SU-DHL-6 (cell line): ENCODE measurements at regions not wholly inside any gene's neighbourhood (a gene's known extent, or its start where the extent isn't known, plus 50 kb on each side); places are given as distances from the start of the nearest gene placed in this dataset.

ENCODE experiments used
- H2AFZ ChIP-seq: fragments of 200-600 bp; sonication (generic); 2 replicates; pipeline ENCODE4 v1.6.1; 2014; ENCODE audit warnings: low read depth, mild to moderate bottlenecking, moderate library complexity, mixed read lengths, antibody characterized with exemption, low read length; ENCODE audit not compliant: severe bottlenecking
- H3F3A ChIP-seq: fragments of 200-600 bp; shearing (Covaris generic); 2 replicates; pipeline ENCODE4 v1.6.0; 2016; ENCODE audit warnings: antibody characterized with exemption, mild to moderate bottlenecking; ENCODE audit not compliant: insufficient read depth
- H3K27ac ChIP-seq: fragments of 200-600 bp; sonication (generic); 2 replicates; pipeline ENCODE4 v1.5.1; 2016; ENCODE audit warnings: low read depth, mild to moderate bottlenecking, low read length, moderate library complexity, mixed read lengths
- H3K27me3 ChIP-seq: fragments of 200-600 bp; sonication (generic), shearing (Covaris generic); 2 replicates; pipeline ENCODE4 v1.6.0; 2014; ENCODE audit warnings: mild to moderate bottlenecking, low read length
- H3K36me3 ChIP-seq: fragments of 200-600 bp; sonication (generic); 2 replicates; pipeline ENCODE4 v1.6.1; 2014; ENCODE audit warnings: mild to moderate bottlenecking, low read length, mixed read lengths
- H3K4me2 ChIP-seq: fragments of 300-600, 200-600 bp; shearing (Covaris generic), sonication (generic); 2 replicates; pipeline ENCODE4 v1.6.0; 2014; ENCODE audit warnings: low read length, low read depth, mild to moderate bottlenecking; ENCODE audit not compliant: poor library complexity, severe bottlenecking
- H3K4me3 ChIP-seq: fragments of 200-600 bp; sonication (generic); 2 replicates; pipeline ENCODE4 v1.5.1; 2014; ENCODE audit warnings: antibody characterized with exemption, low read length, mild to moderate bottlenecking, mixed read lengths; ENCODE audit not compliant: insufficient read depth, poor library complexity, severe bottlenecking
- H3K79me2 ChIP-seq: fragments of 200-600 bp; sonication (generic); 2 replicates; pipeline ENCODE4 v1.6.1; 2014; ENCODE audit warnings: mild to moderate bottlenecking, low read length, moderate library complexity; ENCODE audit not compliant: insufficient read depth
- H3K9ac ChIP-seq: fragments of 200-600 bp; sonication (generic); 2 replicates; pipeline ENCODE4 v1.7.0; 2014; ENCODE audit warnings: mild to moderate bottlenecking, low read length
- H3K9me2 ChIP-seq: fragments of 200-600 bp; sonication (generic); replicated peaks from 2 replicates; pipeline ENCODE4 v1.6.1; 2014; ENCODE audit warnings: low read length; ENCODE audit not compliant: insufficient read depth
- H3K9me3 ChIP-seq: fragments of 200-600 bp; sonication (generic); 2 replicates; pipeline ENCODE4 v1.6.1; 2014; ENCODE audit warnings: low read length, mixed read lengths; ENCODE audit not compliant: insufficient read depth
- H4K20me1 ChIP-seq: fragments of 200-600 bp; sonication (generic); 2 replicates; pipeline ENCODE4 v1.6.1; 2014; ENCODE audit warnings: low read depth, mild to moderate bottlenecking, antibody characterized with exemption, low read length, moderate library complexity, mixed read lengths
- CTCF ChIP-seq: fragments of 200-600 bp; sonication (generic); IDR thresholded peaks from one replicate; pipeline ENCODE4 v1.5.1; 2017; ENCODE audit warnings: antibody characterized with exemption, mild to moderate bottlenecking, low read length, moderate library complexity; ENCODE audit not compliant: insufficient read depth, poor library complexity, severe bottlenecking
- EZH2phosphoT487 ChIP-seq: fragments of 200-600 bp; sonication (generic), shearing (Covaris generic); conservative IDR thresholded peaks from 2 replicates; pipeline ENCODE4 v1.6.1; 2018; ENCODE audit warnings: mild to moderate bottlenecking, antibody characterized with exemption, low read length, moderate library complexity, mixed read lengths

DNA sequence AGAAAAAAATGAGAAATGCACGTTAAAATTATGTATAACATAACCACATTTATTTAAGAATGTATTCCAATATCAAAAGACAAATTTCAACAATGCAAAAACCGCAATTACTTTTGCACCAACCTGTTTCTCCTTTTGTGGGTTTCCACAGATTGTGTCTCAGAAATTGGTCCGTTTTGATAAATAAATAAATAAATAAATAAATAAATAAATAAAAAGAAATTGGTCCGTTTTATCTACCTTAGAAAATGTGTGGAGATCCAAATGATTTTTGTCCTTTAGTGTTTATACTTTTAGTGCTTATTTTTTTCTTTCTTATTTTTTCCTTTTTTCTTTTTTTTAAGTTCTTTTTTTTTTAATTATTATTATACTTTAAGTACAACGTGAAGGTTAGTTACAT is 1682.2 kb upstream of the TMEFF2 start:
- H3K36me3 ChIP-seq, result no peaks in the 10 kb centered on the region
- H2AFZ ChIP-seq, result no peak overlapping the region
- no peaks in the 10 kb centered on the region for H3K9me3 ChIP-seq
- no peaks in the 10 kb centered on the region for H3K27me3 ChIP-seq
- H3K9ac ChIP-seq, result no peak overlapping the region
- H3K27ac ChIP-seq, result no peak overlapping the region
- TF ChIP-seq CTCF, result no peak
- H3F3A ChIP-seq, result no peaks in the 10 kb centered on the region
- H3K4me3 ChIP-seq, result no peak overlapping the region
- H3K4me2 ChIP-seq, result no peak overlapping the region
- H3K79me2 ChIP-seq, result no peaks in the 10 kb centered on the region
- no peaks in the 10 kb centered on the region for H4K20me1 ChIP-seq
- no peaks in the 10 kb centered on the region for H3K9me2 ChIP-seq

DNA sequence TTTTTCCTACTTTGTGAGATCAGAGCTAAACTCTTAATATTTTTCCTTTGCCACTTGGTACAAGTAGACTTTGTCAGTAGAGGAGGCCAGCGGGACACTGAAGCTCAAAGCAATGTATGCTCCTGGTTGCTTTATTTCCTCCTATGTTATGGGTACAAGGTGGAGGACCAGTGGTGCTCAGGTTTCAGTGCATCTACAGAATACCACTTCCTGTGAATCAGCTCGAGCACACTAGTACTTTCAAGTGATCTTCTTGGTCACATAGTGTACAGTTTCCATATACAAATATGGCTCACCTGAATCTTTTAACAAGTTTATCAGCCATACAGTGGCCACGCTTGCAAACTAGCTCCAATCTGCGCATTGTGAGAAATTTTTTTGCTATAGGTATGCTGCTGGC is 1674.8 kb upstream of the TMEFF2 start:
- Histone ChIP-seq H3K27ac (no peak overlapping the region), H3K36me3 (no peaks in the 10 kb centered on the region), H3K9ac (no peak overlapping the region), H3K79me2 (no peaks in the 10 kb centered on the region), H3F3A (no peaks in the 10 kb centered on the region), H3K9me2 (no peaks in the 10 kb centered on the region), H3K9me3 (no peaks in the 10 kb centered on the region; the same call in 1 of the 2 replicates), H4K20me1 (no peaks in the 10 kb centered on the region), H3K27me3 (no peaks in the 10 kb centered on the region), H3K4me2 (no peak overlapping the region), H3K4me3 (no peak overlapping the region), H2AFZ (peak overlapping the region; percentile 56)
- TF ChIP-seq EZH2phosphoT487 (no peak), CTCF (no peak)

- Histone ChIP-seq H2AFZ (no peak overlapping the region), H3K27me3 (no peaks in the 10 kb centered on the region), H3K79me2 (no peaks in the 10 kb centered on the region), H3K4me2 (no peak overlapping the region), H3K9me3 (no peaks in the 10 kb centered on the region; the same call in 1 of the 2 replicates), H3K9ac (no peak overlapping the region), H3K36me3 (no peaks in the 10 kb centered on the region), H3K27ac (no peak overlapping the region), H3K9me2 (no peaks in the 10 kb centered on the region), H3K4me3 (no peak overlapping the region), H4K20me1 (no peaks in the 10 kb centered on the region), H3F3A (no peaks in the 10 kb centered on the region)
- TF ChIP-seq EZH2phosphoT487 (no peak), CTCF (no peak)
Measured at GRCh38 chr2:193868833-193869232, 1674.1 kb upstream of the TMEFF2 start.

DNA sequence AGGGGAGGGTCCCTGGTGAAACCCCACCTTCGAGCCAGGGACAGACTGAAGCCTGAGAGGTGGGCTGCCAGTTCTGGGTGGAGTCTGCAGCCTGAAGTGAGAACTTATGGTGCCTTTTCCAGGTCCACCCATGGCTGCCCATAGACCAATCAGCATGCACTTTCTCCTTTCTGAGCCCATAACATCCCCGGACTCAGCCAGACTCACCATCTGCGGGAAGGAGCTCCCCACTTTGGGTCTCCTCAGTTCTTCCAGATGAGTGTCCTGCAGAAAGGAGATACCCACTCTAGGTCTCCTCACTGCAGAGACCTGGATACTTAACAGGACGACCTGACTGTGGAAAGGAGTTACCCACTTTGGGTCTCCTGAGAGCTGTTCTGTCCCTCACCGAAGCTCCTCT is 1673.4 kb upstream of the TMEFF2 start:
- Histone ChIP-seq H3F3A (no peaks in the 10 kb centered on the region), H3K27me3 (no peaks in the 10 kb centered on the region), H3K4me3 (no peak overlapping the region), H3K9me2 (no peaks in the 10 kb centered on the region), H3K27ac (no peak overlapping the region), H4K20me1 (no peaks in the 10 kb centered on the region), H2AFZ (no peak overlapping the region), H3K36me3 (no peaks in the 10 kb centered on the region), H3K9me3 (no peaks in the 10 kb centered on the region; the same call in 1 of the 2 replicates), H3K79me2 (no peaks in the 10 kb centered on the region), H3K9ac (no peak overlapping the region), H3K4me2 (no peak overlapping the region)
- TF ChIP-seq EZH2phosphoT487 (no peak), CTCF (no peak)
